Activated effector memory CD4-positive, alpha-beta T cell treated with Interleukin-2 at 50 U/mL for 16 hours (primary cell): ENCODE measurements at regions not wholly inside any gene's neighbourhood (a gene's known extent, or its start where the extent isn't known, plus 50 kb on each side); places are given as distances from the start of the nearest gene placed in this dataset.

ENCODE experiments used
- DNase-seq: peaks from one replicate; pipeline ENCODE4 v3.0.0-alpha.2; 2020

- no peak for DNase-seq
These were observed 348.2 kb downstream of the MYCN start for GRCh38 chr2:16288371-16289112.

DNA sequence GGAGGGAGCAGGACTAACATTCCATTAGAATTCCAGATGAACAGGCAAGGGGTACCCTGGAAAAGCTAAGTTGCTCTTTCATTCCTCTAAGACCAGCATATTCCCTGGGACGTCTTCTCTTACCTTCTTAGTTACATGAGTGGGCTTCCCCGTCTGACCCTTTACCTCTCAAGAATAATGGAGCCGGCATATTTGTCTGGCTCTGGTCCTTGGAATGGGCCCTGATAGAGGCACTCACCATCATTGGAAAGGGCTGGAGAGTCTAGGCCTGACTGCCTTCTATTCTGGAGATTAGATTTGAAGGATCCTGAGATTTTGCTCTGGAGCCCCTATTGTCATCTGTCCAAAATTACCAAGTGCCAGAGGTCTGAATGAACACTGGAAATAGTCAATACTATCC is 347.5 kb downstream of the MYCN start:
- no peak for DNase-seq

GRCh38 chr2:16287281-16287680 is 346.9 kb downstream of the MYCN start:
- no peak for DNase-seq

GRCh38 chr2:16285813-16286510 is 345.6 kb downstream of the MYCN start:
- no peak for DNase-seq

DNA sequence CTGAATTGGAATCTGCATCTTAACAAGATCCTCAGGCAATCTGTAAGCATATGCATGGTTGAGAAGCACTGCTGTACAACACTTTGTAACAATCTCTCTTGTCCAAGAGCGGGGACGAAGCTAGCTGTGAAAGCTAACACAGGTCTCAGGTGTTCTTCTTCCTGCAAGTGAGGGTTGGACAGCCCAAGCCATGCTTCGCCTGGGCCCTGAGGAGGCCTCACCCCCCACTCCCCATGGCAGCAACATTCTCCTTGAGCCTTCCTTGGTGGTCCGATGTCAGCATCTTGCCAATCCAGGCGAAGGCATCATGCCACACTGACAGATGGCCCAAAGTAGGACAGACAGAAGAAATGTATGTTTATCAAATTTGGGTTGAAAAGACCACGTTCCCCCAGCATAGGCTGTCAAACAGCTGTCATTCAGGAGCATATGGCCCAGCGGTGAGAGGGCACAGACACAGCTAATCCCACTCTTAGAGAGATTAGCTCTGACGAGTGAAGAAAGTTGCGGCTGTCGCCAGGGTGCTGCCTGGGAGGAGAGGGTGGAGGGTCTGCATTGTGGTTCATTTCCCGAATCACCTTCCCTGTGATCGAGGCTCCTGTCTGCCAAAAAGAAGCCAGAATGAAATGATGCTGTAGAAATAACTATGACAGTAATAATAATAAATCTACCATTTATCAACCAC is 344.7 kb downstream of the MYCN start:
- DNase-seq = no peak

DNA sequence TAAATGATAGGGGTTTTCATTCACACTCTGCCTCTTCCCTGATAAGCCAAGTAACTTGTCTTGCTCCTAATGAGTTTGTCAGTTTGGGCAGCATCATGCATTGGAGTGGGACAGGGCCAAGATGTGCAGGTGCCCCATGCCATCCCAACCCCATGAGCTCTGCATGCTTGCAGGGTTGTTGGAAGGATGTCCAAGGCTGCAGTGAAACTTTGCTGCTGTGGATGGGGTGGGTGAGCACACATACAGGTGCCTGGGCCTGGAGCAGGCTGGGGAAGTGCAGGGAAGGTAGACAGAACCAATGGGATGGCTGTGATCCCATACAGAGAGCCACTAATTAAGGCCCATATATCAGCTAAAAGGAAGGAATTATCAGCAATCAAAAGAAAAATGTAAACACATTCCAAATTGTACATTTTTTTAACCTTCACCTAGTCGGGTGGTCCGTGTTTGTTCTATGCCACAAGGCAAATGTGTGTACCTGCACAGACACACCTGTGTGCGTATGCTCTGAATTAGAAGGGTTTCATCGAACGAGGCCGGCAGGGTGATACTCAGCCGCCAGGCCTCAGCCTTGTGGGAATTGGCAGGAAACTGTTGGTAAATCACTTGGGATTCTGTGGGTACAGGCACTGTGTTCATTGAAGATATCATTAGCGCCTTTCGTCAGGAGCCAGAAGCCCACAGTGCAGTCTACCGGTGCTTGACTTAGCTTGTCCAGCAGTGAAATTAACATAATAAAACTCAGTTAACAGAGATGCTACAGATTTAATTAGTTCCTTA is 342.9 kb downstream of the MYCN start:
- DNase-seq = no peak

- no peak for DNase-seq
These were observed 342.2 kb downstream of the MYCN start for GRCh38 chr2:16282511-16282910.

- DNase-seq = no peak
These were observed 341.3 kb downstream of the MYCN start for GRCh38 chr2:16281451-16282335.

- DNase-seq = no peak
These were observed 339.7 kb downstream of the MYCN start for GRCh38 chr2:16280081-16280480.

- no peak for DNase-seq
These were observed 339.3 kb downstream of the MYCN start for GRCh38 chr2:16279641-16280040.

GRCh38 chr2:16279201-16279570 is 338.8 kb downstream of the MYCN start:
- DNase-seq = no peak

DNA sequence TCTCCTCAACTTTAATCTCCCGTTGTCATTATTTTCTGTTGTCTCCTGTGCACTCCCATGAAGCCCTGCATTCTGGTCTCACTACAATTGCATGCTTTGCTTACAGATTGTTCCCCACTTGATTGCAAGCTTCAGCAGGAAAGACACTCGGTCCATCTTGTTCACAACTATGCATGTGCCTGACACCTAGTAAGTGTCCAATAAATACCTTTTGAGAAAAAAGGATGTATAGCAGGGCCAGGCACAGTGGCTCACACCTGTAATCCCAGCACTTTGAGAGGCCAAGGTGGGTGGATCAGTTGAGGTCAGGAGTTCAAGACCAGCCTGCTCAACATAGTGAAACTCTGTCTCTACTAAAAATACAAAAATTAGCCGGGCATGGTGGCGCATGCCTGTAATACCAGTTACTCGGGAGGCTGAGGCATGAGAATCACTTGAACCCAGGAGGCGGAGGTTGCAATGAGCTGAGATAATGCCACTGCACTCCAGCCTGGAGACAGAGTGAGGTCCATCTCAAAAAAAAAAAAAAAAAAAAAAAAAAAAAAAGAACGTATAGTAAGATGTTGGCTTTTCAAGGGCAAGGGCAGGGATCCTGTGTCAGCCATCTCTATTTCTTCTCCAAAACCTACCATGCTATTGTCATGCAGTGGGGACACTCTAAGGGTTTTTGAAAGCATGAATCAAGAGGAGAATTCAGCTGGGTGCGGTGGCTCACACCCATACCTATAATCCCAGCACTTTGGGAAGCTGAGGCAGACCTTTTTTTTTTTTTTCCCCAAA is 338.3 kb downstream of the MYCN start:
- no peak for DNase-seq

- DNase-seq = no peak
These were observed 336.8 kb downstream of the MYCN start for GRCh38 chr2:16277117-16277516.

DNA sequence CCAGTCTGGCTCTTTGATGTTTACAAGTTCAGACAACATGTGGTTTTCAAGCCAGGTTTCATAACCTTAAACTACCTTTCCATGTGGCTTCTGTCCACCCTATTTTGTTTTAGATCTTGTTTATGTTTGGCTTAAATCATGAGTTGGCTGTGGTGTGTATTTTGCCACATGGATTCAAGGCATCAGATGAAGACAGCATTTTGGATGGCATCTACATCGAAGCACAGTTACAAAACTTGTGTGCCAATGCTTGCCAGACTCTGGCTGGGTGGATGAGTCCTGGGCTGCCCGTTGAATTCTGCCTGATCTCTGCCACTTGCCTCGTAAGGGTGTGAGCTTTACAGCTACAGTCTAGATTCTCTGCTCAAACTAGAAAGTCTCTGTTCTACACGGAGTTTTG is 335.3 kb downstream of the MYCN start:
- no peak for DNase-seq

DNA sequence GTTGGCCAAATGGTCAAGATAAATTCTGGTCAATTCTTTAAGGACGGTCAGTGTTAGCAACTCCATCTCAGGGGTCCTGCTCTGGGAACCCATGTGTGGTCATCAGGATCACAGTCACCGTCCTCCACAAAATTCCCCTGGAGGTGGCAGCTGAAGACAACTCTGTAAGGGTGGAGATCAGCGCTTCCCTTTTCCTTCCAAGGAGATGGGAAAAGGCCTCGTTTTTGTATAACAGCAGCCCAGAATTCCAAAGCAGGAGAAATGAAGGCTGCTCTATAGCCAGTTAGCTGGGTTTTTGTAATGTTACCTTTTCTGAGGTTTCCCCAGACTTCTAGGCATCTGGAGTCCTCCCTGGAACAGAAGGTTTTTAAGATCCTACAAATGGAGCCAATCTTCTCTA is 334.8 kb downstream of the MYCN start:
- DNase-seq = no peak

DNA sequence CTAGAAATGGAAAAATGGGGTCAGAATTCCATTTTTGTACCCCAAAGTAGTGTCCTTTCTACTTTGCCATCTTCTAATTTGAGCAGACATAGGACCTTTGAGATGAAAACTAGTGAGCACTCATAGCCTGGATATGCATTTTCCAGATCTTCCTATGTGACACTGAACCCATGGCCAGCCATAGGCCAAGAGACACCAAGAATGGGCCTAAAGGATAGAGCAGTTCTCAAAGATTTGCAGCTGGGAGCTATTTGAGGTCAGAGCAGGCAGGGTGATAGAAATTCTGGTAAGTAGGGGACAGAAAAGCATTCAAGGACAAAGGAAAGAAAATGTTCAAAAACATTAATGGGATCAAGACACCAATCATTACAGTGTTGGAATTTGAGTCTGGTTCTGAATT is 332.8 kb downstream of the MYCN start:
- DNase-seq = no peak

GRCh38 chr2:16272038-16272788 is 331.9 kb downstream of the MYCN start:
- DNase-seq = no peak

- no peak for DNase-seq
These were observed 331.0 kb downstream of the MYCN start for GRCh38 chr2:16271231-16271896.

DNA sequence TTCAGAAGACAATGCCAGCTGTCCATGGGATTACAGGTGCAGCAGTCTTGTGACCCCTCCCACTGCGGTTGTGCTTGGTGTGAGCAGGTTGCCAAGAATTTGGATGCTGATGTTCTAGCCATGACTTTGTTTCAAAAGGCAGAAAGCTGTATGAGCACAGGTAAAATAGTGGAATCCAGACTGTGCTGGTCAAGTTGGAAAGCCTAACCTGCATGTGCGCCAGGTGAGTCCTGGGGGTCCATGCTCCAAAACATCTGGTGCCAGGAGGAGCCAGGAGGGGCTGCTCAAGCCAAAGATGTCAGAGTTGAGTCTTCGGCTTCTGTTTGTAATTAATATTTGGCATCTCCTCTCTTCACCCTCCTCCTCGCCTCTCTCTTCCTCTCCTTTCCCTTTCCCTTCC is 330.1 kb downstream of the MYCN start:
- DNase-seq = no peak
